Transverse colon (tissue), 4 donors: ENCODE measurements at regions not wholly inside any gene's neighbourhood (a gene's known extent, or its start where the extent isn't known, plus 50 kb on each side); places are given as distances from the start of the nearest gene placed in this dataset.

Source experiments
- POLR2AphosphoS5 ChIP-seq, 3 donors: sonication (generic); formaldehyde crosslinking; IDR thresholded peaks; one replicate each; pipeline ENCODE4 v1.6.1; 2016; ENCODE audit warnings: antibody characterized with exemption in 3 of 3
- TF ChIP-seq, protein P1 (sequence below), 5 experiments: fragments of 200-600 bp in 3 of 5; fragments of 450-650 bp in 2 of 5; sonication (generic) in 3 of 5; IDR thresholded peaks; 1 replicate in 2 of 5; 2 replicates in 3 of 5; pipeline ENCODE4 v1.5.1; 2016 to 2017; ENCODE audit warnings: antibody characterized with exemption in 5 of 5, inconsistent platforms in 3 of 5, mild to moderate bottlenecking in 2 of 5, moderate library complexity in 1 of 5

DNA sequence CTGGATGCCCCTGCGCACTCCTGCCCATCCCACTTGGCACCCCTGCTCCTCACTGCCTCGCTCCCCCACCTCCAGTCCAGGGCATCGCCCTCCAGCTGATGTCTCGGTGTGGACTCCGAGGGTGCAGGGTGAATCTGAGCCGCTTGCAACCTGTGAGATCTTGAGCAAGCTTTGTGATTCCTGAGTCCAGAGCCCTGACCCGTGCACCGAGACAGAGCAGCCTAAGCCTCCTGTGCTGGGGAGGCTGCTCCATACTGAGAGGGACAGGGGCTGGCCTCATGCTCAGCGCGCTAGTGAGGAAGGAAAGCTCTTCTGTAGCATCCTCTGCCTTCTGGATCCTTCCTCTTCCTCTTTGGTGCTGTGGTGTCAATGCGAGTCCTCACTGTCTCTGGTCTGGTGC is 116.0 kb downstream of the TEX29 start:
- no peak for TF ChIP-seq POLR2AphosphoS5 (IDR thresholded peaks at IDR 0.05)
- TF ChIP-seq, protein P1, sequence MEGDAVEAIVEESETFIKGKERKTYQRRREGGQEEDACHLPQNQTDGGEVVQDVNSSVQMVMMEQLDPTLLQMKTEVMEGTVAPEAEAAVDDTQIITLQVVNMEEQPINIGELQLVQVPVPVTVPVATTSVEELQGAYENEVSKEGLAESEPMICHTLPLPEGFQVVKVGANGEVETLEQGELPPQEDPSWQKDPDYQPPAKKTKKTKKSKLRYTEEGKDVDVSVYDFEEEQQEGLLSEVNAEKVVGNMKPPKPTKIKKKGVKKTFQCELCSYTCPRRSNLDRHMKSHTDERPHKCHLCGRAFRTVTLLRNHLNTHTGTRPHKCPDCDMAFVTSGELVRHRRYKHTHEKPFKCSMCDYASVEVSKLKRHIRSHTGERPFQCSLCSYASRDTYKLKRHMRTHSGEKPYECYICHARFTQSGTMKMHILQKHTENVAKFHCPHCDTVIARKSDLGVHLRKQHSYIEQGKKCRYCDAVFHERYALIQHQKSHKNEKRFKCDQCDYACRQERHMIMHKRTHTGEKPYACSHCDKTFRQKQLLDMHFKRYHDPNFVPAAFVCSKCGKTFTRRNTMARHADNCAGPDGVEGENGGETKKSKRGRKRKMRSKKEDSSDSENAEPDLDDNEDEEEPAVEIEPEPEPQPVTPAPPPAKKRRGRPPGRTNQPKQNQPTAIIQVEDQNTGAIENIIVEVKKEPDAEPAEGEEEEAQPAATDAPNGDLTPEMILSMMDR (IDR thresholded peaks at IDR 0.05), result no peak
